HPDE6-E6E7 (cell line): ENCODE measurements at regions not wholly inside any gene's neighbourhood (a gene's known extent, or its start where the extent isn't known, plus 50 kb on each side); places are given as distances from the start of the nearest gene placed in this dataset.

ENCODE experiments used
- DNase-seq: peaks from one replicate; pipeline ENCODE4 v3.0.0; 2011; ENCODE audit warnings: missing footprints; ENCODE audit errors: extremely low spot score

GRCh38 chr13:52975969-52976368 lies 52.6 kb upstream of the OLFM4 start:
- no peak for DNase-seq

GRCh38 chr13:52975161-52975560 lies 53.5 kb upstream of the OLFM4 start:
- DNase-seq = no peak

- no peak for DNase-seq
Measured at GRCh38 chr13:52974711-52975110, 53.9 kb upstream of the OLFM4 start.

- no peak for DNase-seq
Measured at GRCh38 chr13:52969373-52969772, 59.2 kb upstream of the OLFM4 start.

DNA sequence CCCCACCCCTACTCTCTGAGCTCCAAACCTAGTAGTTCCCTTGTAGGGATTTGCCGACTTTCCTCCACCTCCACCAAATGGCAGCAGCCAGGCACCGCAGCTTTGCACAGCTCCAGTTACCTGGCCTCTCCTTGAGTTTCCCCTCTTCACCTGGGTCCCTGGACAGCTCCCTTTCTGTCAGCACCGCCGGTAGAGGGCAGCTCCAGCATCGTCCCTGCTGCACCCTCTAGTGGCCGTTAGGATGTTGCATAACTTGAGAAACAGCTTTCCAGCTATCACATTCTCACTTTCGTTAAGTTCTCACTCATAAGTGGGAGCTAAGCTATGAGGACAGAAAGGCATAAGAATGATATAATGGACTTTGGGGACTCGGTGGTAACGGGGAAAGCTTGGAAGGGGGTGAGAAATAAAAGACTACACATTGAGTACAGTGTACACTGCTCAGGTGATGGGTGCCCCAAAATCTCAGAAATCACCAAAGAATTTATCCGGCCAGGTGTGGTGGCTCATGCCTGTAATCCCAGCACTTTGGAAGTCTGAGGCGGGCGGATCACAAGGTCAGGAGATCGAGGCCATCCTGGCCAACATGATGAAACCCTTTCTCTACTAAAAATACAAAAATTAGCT lies 60.4 kb upstream of the OLFM4 start:
- peak; percentile 29 for DNase-seq

DNA sequence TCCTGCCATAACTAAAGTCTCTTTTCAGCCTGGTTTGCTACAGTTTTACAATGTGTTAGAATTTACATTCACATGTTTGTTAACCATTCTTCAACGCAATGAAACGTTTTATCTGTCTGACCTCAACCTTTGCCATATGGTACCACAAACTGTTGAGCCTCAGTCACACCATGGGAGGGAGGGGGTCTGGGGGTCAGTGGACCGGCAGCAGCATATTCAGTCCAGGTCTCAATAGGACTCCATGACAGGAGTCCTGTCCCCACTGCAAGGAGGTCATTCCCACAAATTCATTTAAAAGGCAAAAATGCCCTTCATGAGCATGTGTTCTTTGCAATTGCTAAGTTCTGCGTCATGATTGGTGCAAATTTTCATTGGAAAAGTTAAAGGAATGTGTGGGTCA lies 66.6 kb upstream of the OLFM4 start:
- no peak for DNase-seq

DNA sequence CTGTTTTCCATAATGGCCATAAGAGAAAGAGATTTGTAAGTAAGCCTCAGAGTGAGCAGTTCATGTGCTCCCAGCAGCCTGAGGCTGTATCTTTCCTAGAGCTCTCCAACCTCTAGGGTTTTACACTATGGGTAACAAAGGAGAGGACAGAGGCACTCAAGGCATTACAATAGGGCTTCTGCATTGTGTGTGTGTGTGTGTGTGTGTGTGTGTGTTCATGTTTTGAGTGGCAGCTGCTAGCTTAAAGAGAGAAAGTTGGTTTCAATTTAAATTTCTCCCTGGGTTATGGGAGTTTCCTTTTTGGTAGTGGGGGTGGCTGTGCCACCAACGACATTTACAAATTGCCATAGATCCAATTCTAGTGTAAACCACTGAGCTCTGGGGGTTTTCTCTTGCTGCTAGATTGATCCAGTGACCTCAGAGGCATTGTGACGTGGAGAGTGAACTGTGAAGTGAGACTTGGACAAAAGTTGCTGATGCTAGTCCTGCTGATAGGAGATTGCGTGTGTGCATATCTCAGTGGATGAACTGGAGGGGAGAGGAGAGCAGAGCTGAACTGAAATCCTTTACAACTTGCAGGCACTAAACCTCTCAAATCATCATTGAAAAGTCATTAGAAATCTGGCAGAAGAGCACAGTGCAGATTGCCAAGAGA lies 67.2 kb upstream of the OLFM4 start:
- DNase-seq = no peak

GRCh38 chr13:52955472-52955874 lies 73.1 kb upstream of the OLFM4 start:
- no peak for DNase-seq

DNA sequence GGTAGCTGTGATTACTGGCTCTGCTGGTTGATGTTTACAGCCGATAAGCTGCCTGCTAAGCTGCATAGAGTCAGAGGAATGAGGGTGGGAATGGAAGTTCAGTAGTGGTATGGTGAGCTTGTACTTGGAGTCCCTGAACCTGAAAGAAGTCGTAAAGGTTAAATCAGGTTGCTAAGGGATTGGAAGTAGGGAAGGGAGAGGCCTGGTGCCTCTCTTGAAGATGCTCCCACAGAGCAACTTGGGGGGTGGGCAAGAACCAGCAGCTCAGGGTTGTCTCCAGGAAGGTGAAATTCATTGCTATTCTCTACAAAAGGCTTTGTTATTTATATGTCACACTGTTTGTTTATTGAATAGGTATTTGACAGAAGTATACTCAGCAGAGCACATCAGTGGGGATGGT lies 73.8 kb upstream of the OLFM4 start:
- DNase-seq = no peak

DNA sequence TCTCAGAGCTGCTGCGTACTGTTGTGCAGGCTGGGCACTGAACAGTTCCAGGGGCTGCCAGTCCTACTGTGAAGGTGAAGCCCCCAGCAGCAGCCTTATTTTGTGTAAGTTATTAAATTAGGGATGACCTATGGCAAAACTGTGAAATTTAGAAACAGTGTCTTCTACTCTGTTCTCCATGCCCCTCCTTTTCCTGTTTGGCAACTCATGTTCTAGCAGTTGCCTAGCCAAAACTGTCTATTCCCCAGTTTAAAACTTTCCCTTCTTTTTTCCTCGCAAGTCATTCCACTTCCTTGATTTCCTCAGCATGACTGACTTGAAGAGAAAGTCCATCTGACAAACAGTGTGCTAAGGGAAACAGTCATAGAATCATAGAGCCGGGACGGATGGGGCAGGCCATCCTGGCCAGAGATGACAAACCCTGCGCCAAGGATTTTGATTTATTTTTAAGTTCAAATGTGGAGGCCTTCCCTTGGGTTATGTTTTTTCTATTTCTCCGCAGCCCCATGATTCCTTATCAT lies 78.1 kb upstream of the OLFM4 start:
- DNase-seq = no peak

DNA sequence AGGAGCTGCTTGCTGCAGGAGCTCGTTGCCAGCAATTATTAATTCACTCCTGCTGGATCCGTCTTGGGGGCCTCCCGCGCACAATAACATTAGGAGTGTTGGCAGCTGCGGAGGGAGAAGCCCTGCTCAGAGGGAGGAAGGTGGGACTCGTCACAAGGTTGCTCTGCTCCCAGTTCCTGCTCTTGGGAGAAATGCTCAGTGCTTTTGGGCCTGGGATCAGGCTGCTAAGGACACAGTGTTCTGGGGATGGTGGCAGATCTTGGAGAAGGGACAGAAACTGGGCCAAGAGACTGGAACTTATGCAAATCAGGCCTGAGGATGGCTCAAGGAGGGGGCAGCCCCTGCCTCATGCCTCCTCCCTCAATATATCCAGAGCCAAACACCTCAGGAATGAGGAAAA lies 78.9 kb upstream of the OLFM4 start:
- DNase-seq = no peak

DNA sequence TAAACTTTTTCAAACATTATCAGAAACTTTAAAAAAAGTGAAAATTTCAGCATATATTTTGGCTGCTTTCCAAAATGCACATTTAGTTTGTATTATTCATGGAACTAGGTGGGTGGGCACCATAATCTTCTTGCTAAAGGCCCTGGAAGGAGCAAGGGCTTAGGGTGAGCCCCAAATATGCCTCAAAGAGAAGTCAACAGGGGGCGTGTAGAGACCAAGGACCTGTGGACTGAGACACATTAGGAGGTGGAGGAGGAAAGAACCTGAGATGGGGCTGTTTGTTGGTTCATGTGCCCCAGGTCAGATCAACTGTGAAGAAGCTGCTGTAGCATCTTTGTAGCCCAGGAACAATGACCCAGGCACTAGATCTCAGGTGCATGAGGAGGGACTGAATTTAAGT lies 79.6 kb upstream of the OLFM4 start:
- DNase-seq = no peak

DNA sequence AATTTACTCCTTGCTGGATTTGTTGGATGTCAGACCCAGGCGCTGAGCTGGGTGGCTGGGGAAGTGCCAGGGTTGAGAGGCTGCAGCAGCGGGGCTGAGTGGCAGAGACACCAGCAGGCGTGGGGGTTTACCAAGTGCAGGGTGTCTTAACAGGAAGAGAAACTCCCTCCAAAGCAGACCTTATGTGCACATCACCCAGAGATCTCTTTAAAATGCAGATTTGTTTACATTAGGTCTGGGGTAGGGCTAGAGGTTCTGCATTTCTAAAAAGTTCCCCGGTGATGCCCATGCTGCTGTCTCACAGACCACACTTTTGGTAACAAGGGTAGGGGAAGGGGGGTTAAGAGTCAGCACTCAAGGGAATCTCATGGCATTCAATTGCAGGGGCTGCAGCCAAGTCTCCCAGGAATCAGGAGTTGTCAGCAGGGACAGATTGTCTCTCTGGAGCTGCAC lies 80.7 kb upstream of the OLFM4 start:
- DNase-seq = no peak

DNA sequence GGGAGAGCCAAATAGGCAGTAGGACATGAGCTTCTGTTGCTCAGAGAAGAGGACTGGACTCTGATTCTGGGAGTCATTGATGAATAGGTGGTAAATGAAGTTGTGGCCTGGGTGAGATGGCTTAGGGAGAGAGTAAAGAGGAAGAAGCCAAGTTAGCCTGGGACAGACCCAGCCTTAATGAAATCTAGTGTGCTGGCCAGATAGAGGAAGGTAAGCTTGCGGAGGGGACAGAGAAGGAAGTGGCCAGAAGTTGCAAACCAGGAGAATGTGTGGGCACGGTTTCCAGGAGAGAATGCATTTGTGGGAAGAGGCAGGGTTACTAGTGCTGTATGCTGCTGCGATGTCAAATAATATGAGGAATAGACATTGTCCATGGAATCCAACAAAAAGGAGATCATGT lies 83.3 kb upstream of the OLFM4 start:
- DNase-seq = no peak

GRCh38 chr13:52944697-52945096 lies 83.9 kb upstream of the OLFM4 start:
- no peak for DNase-seq

DNA sequence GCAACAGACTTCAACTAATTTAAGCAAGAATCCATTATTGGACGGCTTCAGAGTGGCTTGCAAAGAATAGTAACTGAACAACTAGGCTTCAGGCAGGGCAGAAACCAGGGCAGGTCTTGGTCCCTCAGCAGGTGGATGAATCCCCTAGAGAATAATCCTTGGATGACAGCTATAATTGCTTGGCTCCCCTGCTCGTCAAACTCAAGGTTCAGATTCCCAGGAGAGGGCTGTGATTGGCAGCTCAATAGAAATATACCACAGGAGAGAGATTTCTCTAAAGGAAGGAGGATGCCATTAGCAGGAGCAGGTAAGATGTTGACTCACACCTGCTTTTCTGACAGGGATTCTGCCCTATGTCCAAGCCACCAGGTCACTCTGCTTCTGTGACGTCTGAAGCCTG lies 89.6 kb upstream of the PCDH8 start:
- DNase-seq = no peak

GRCh38 chr13:52936806-52937205 lies 88.4 kb upstream of the PCDH8 start:
- no peak for DNase-seq

DNA sequence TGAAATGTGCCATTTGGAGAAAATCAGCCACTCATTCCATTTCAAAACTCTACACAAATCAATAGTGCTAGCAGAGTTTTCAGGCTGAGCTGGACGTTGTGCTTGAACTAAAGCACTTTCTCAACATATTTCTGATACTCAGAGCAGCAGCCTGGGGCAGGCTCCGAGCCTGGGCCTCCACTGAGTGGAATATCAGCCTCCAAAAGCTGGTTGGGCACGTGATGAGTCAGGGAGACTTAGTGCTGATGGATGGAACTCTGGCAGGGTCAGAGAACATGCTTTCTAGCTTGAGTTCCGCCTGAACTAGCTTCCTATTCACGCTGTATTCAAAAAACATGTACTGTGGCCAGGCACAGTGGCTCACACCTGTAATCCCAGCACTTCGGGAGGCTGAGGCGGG lies 85.8 kb upstream of the PCDH8 start:
- no peak for DNase-seq

- DNase-seq = no peak
Measured at GRCh38 chr13:52933547-52934210, 85.2 kb upstream of the PCDH8 start.

GRCh38 chr13:52933099-52933498 lies 84.7 kb upstream of the PCDH8 start:
- DNase-seq = no peak

GRCh38 chr13:52932649-52933048 lies 84.2 kb upstream of the PCDH8 start:
- no peak for DNase-seq

DNA sequence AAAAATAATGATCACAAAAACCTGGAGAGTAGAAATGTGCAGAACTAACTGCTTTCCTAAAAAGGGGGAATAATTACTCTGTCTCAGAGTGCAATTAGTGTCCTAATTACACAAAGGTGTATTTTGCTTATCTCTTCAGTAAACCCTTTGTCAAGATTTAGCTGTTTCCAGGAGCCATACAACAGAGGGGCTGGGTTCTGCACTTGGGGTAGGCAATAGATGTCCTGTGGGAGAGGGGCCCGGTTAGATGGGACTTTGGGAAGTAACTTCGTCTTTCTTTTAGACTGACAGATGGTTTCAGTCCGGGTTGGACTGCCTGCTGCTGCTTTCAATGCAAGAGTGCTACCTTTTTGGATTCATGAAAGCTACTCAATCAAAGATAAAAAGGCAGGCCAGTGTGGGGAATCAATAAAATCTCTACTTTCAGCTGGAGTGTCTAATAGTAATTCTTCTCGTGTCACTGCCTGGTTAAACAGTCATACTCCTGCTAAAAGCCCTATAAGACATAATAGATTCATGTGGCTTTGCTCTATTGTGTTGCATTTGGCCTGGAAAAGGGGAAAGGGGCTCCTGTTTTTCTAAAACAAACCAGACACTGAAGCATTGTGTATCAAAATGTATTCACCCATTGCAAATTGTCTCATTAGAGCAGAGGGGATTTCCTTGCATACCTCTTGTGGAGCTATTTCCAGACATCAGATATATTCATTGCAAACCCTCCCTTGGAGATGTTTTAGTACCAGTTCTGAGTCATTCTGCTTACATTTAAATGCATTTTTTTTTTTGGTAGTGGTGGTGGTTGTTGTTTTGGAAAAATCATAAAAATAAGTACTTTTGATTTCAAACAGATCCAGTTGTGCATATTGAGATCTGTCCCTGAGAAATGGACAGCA lies 83.3 kb upstream of the PCDH8 start:
- DNase-seq = no peak
